ENCODE measurements at regions not wholly inside any gene's neighbourhood (a gene's known extent, or its start where the extent isn't known, plus 50 kb on each side); places are given as distances from the start of the nearest gene placed in this dataset.

DNA sequence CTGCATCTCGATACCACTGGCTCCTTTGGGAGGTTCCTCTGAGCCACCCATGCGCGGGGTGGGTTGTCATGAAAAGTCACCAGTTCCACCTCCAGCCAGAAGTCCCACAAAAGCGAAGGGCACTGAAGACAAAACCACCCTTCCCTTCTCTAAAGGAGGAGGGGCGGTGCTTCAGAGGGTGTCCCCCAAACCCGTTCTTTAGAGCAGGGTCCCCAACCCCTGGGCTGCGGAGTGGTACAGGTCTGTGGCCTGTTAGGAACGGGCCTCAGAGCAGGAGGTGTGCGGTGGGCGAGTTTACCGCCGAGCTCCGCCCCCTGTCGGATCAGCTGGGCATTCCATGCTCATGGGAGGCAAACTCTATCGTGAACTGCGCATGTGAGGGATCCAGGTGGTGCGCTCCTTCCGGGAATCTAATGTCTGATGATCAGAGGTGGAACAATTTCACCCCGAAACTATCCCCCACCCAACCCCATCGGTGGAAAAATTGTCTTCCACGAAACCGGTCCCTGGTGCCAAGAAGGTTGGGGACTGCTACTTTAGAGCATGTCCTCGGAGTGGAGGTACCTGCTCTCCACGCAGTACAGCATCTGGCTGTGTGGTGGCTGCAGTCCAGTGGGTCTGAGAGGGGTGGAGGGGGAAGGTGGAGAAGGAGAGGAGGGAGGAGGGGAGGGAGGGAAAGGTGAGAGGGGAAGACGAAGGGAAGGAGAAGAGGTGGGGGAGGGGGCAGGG is 72.9 kb upstream of the SEPTIN5 start:
- Histone ChIP-seq H2AFZ (ENCODE audit: low read depth, low read length) (no peak overlapping the region), H3K9ac (ENCODE audit: low read length) (no peak overlapping the region), H4K20me1 (ENCODE audit: insufficient read depth, low read length) (no peaks in the 10 kb centered on the region), H3K79me2 (ENCODE audit: low read length) (no peaks in the 10 kb centered on the region), H3K4me2 (ENCODE audit: low read length) (no peak overlapping the region), H3K36me3 (replicated peaks; ENCODE audit: low read depth, low read length) (no peaks in the 10 kb centered on the region), H3K27me3 (ENCODE audit: low read depth, low read length) (peaks cover 29% of the 10 kb centered on the region), H3K4me3 (ENCODE audit: low read length) (no peak overlapping the region), H3K9me3 (ENCODE audit: insufficient read depth, low read length) (no peaks in the 10 kb centered on the region), H3K4me1 (ENCODE audit: low read length) (no peaks in the 10 kb centered on the region), H3K27ac (ENCODE audit: low read length) (no peak overlapping the region)
- TF ChIP-seq EZH2phosphoT487 (IDR thresholded peaks at IDR 0.05; ENCODE audit: low read depth) (no peak), CTCF (IDR thresholded peaks at IDR 0.05; ENCODE audit: low read depth, low read length) (no peak)

- Histone ChIP-seq H3K4me1 (ENCODE audit: low read length) (no peaks in the 10 kb centered on the region), H3K36me3 (replicated peaks; ENCODE audit: low read depth, low read length) (no peaks in the 10 kb centered on the region), H2AFZ (ENCODE audit: low read depth, low read length) (no peak overlapping the region), H3K27ac (ENCODE audit: low read length) (no peak overlapping the region), H3K4me3 (ENCODE audit: low read length) (no peak overlapping the region), H3K4me2 (ENCODE audit: low read length) (no peak overlapping the region), H3K27me3 (ENCODE audit: low read depth, low read length) (peaks cover 32% of the 10 kb centered on the region), H3K9ac (ENCODE audit: low read length) (no peak overlapping the region), H4K20me1 (ENCODE audit: insufficient read depth, low read length) (no peaks in the 10 kb centered on the region), H3K9me3 (ENCODE audit: insufficient read depth, low read length) (no peaks in the 10 kb centered on the region), H3K79me2 (ENCODE audit: low read length) (no peaks in the 10 kb centered on the region)
- TF ChIP-seq CTCF (IDR thresholded peaks at IDR 0.05; ENCODE audit: low read depth, low read length) (no peak), EZH2phosphoT487 (IDR thresholded peaks at IDR 0.05; ENCODE audit: low read depth) (no peak)
Observed at GRCh38 chr22:19641983-19642451, 72.3 kb upstream of the SEPTIN5 start.

- Histone ChIP-seq H3K79me2 (ENCODE audit: low read length) (no peaks in the 10 kb centered on the region), H3K9me3 (ENCODE audit: insufficient read depth, low read length) (peaks cover 9% of the 10 kb centered on the region; the same call in 1 of the 2 replicates), H3K4me2 (ENCODE audit: low read length) (no peak overlapping the region), H2AFZ (ENCODE audit: low read depth, low read length) (no peak overlapping the region), H3K27me3 (ENCODE audit: low read depth, low read length) (peaks cover 32% of the 10 kb centered on the region), H3K36me3 (replicated peaks; ENCODE audit: low read depth, low read length) (no peaks in the 10 kb centered on the region), H3K4me3 (ENCODE audit: low read length) (no peak overlapping the region), H3K9ac (ENCODE audit: low read length) (no peak overlapping the region), H3K4me1 (ENCODE audit: low read length) (no peaks in the 10 kb centered on the region), H4K20me1 (ENCODE audit: insufficient read depth, low read length) (no peaks in the 10 kb centered on the region), H3K27ac (ENCODE audit: low read length) (no peak overlapping the region)
- TF ChIP-seq CTCF (IDR thresholded peaks at IDR 0.05; ENCODE audit: low read depth, low read length) (no peak), EZH2phosphoT487 (IDR thresholded peaks at IDR 0.05; ENCODE audit: low read depth) (no peak)
Observed at GRCh38 chr22:19643448-19644313, 70.6 kb upstream of the SEPTIN5 start.
